ENCODE measurements at regions not wholly inside any gene's neighbourhood (a gene's known extent, or its start where the extent isn't known, plus 50 kb on each side); places are given as distances from the start of the nearest gene placed in this dataset.
"Not testable (repeated sequence)": the region's sequence is repeated elsewhere in the genome, so short reads cannot be mapped to it uniquely, and the experiment has no call there.

GRCh38 chr2:242027676-242028450, 158.3 kb downstream of the RTP5 start:
- no peak for DNase-seq (ENCODE audit: low read depth in 2 of 2)

GRCh38 chr2:242029422-242030225, 160.1 kb downstream of the RTP5 start:
- no peak for DNase-seq (ENCODE audit: low read depth in 2 of 2)

DNA sequence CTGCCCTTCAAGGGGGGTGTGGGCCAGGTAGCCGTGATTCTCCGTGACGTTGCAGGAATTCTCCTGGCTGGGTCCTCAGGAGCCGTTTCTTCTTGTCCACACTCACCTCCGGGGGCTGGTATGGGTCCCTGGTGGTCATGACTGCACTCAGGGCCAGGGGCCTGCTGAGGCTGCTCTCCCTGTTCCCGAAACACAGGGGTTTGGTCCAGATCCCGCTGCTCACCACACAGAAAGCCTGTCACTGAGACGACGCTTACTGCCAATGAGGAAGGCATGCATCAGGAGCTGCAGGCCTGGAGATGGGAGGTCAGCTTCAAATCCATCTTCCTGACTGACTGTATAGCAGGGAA, 160.7 kb downstream of the RTP5 start:
- DNase-seq (ENCODE audit: low read depth in 2 of 2) = no peak

DNA sequence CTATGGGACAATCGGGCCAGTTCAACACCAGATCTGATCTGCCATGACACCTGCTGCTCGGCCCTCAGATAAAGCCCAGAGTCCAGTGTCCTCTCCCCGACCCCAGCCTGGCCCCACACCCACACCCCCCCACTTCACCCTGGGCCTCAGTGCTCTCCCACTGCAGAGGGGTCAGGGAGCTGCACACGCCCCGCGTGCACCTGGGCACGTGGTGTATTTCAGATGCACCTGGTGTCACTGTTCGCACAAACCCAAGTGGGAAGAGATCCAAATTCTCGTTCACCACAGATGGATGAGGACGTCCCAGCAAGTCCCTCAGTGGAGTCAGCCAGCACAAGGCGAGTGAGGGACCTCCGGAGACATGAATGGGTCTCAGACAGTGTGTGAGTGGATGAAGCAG, 161.3 kb downstream of the RTP5 start:
- no peak for DNase-seq (ENCODE audit: low read depth in 2 of 2)

DNA sequence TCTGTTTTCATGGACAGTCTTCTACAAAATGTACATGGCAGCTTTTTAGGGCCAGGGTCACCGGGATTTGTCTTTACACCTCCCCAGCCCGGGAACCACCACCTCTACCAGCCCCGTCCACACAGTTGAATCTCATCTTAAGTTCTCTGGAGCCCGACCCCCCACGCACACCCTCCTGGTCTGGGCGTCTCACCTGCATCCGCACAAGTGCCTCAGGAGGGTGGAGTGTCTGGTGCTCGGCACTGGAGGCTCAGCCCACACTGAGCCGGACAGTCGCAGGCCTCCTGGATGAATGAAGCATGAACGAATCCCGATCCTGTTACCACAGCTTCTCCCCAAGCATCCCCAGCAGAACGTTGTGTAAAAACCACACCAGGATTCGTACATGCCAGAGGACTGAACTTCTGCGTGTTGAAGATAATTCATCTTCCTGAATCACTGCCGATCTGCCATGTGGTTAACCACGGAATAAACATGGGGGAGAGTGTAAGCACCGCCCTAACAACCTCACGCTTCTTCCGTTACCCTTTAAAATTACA, 162.0 kb downstream of the RTP5 start:
- peak; percentile 89 to 91 for DNase-seq (ENCODE audit: low read depth in 2 of 2)

DNA sequence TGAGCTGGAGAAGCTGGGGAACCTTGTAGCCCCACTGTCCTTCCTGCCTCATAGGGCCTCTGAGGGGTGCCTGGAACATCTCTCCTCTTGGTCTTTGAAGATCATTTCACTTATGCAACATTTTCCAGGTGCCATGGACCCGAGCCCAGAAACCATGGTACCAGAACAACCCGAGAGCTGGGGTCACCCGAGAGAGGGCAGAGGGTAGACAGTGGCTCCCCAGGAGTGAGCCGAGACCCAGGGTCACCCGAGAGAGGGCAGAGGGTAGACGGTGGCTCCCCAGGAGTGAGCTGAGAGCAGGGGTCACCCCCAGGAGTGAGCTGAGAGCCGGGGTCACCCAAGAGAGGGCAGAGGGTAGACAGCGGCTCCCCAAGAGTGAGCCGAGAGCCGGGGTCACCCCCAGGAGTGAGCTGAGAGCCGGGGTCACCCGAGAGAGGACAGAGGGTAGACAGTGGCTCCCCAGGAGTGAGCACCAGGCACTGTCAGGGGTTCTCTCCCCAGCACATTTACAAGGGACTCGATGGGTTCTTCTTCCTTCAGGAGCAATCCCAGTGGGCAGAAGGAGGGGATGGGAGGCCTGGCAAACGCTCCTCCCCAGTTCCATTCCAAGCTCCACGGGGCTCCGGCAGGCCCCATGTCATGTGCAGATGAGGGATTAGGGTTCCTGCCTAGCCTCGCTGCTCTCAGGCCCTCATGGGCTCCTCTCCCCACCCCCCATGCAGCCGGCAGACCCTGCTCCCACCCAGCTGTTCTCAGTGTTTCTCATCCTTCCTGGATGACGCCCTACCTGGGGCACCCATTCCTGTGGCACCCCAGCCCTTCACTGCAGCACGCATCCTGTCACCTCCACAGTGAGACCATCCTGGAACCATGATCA, 163.5 kb downstream of the RTP5 start:
- DNase-seq (ENCODE audit: low read depth in 2 of 2) = no peak

DNA sequence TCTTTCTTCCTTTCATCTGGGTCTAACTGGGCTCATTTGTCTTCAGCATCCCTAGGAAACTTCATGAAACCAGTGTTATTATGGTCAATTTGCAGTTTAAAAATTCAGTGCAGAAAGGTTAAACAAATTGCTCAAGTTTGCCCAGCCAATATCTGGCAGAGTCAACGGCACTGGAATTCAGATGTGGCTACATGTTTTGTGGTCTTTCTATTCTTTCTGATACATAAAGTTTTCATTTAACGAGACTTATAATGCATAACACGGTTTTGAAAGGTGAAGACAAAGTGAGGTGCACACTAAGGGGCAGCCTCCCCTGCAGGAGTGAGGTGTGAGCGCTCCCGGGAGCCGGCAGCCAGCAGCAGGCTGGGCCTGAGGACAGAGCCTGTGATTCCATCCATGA, 164.6 kb downstream of the RTP5 start:
- no peak for DNase-seq (ENCODE audit: low read depth in 2 of 2)

DNA sequence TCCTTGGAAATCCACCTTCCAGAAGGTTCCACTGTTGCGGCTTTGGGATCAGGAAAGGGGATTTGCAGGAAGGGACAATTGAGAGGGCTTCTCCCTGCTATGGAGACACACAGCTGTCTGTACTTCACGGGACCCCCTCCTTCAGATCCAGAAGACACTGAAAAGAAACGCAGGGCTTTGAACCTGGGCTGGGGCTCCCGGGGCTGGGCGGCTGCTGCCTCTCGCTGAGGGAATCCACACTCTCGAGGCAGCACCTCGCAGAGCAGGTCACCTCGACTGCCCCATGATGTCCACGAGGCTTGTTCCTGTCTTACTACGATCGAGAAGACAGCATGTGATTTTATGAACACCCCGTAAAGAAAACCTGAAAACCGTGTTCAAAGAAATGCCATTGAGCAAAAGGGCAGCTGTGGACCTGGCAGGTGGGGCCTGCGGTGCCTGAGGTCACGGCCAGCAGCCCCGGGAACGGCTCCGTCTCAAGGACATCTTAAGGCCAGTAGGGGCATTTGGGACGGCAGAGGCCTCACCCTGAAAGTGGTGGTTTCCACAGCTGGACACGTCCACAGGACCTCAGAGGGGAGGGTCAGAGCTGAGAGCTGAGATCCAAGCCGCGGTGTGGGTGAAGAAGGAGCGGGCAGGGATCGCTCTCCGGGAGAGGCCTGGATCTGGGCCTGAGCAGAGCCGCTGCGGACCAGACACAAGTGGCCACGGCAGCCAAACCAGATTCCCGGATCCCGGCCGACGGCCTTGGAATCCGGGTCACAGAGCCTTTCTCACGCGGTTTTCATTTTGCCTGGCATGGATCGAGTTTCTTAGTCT, 165.7 kb downstream of the RTP5 start:
- DNase-seq (ENCODE audit: low read depth in 2 of 2) = no peak

- DNase-seq (ENCODE audit: low read depth in 2 of 2) = no peak
Measured at GRCh38 chr2:242035858-242036652, 166.5 kb downstream of the RTP5 start.

GRCh38 chr2:242036653-242036950, 167.1 kb downstream of the RTP5 start:
- DNase-seq (ENCODE audit: low read depth in 2 of 2) = no peak

- no peak for DNase-seq (ENCODE audit: low read depth in 2 of 2)
Measured at GRCh38 chr2:242038166-242038927, 168.8 kb downstream of the RTP5 start.

DNA sequence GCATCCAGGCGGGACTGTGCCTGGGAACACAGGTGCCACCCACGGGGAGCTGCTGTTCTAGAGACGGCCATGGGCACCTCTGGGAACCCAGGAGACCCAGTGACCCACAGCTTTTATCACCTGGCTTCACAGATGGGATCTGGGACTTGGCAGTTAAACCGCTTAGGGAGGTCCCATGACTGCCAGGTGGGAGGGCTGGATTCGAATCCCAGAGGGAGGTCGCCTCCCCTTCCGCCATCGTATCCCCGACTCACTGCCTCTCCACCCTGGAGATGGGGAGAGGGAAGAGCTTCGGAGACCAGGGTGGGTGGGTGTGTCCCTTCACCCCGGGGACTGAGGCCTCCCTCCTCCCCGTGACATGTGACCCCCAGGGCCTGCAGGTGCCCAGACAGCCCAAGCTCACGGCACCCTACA, 169.4 kb downstream of the RTP5 start:
- DNase-seq (ENCODE audit: low read depth in 2 of 2) = no peak

- no peak for DNase-seq (ENCODE audit: low read depth in 2 of 2)
Measured at GRCh38 chr2:242040303-242040655, 170.8 kb downstream of the RTP5 start.

DNA sequence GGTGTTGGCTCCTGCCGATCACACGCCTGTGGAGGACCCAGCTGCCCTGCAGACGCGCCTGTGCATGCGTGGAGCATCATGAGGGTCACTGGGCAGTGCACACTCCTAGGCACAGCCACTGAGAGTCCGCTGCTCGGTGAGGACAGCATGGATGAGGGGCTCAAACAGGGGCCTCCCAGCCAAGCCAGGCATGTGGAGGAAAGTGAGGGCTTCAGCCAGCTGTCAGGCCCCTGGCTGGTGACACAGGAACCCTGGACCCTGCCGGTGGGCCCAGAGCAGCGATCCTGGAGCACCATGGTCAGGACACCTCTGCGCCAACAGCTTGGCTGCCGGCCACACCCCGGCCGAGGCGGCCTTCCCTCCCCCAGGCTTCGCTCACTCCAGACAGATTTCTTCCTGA, 171.2 kb downstream of the RTP5 start:
- DNase-seq (ENCODE audit: low read depth in 2 of 2) = no peak

- no peak for DNase-seq (ENCODE audit: low read depth in 2 of 2)
Measured at GRCh38 chr2:242041816-242042215, 172.3 kb downstream of the RTP5 start.

GRCh38 chr2:242043538-242044312, 174.2 kb downstream of the RTP5 start:
- no peak for DNase-seq (ENCODE audit: low read depth in 2 of 2)

DNA sequence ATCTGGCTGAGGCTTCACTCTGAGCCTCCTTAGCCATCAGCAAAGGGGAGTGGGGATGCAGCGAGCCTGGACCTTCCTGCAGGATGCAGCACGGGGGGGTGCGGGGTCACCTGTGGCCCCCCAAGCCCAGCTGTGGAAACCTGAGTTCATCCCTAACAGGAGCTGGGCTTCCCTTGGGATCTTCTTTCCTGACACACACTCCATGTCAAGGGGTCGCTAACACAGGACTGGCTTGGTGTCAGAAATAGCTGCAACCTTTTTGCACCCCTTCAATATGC, 174.7 kb downstream of the RTP5 start:
- no peak for DNase-seq (ENCODE audit: low read depth in 2 of 2)

DNA sequence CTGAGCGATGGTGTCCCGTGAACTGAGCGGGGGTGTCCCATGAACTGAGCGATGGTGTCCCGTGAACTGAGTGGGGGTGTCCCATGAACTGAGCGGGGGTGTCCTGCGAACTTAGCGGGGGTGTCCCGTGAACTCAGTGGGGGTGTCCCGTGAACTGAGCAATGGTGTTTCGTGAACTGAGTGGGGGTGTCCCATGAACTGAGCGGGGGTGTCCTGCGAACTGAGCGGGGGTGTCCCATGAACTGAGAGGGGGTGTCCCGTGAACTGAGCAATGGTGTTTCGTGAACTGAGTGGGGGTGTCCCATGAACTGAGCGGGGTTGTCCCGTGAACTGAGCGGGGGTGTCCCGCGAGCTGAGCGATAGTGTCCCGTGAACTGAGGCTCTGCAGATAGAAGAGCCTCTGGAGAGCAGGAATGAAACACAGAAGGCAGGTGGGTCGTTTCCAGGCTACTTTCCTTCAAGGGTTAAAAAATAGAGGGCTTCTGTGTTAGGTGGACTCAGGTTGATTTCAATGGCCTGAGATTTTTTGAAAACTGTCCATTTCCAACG, 176.1 kb downstream of the RTP5 start:
- not testable (repeated sequence) for DNase-seq (ENCODE audit: low read depth in 2 of 2)

DNA sequence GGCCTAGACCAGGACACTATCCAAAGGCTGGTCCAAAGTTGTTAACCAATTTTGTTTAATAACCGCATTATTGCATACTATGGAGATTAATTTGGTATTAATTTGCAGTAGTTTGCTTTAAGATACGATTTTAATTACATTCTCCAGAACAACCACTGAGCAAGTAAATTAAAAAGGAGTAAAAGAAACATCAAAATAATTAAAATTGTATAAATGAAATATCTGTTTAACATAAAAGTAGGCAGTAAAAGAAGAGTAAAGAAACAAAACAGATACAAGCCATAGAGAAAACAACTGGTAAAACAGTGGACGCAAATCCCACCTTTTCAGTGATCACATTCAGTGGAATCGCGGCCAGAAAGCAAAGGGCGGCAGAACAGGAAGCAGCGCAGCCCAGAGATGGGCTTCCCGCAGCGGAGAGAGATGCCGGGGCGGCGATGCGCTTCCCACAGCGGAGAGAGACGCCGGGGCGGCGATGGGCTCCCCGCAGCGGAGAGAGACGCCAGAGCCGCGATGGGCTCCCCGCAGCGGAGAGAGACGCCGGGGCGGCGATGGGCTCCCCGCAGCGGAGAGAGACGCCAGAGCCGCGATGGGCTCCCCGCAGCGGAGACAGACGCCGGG, 176.8 kb downstream of the RTP5 start:
- no peak for DNase-seq (ENCODE audit: low read depth in 2 of 2)

Measured in fibroblast of skin of left quadriceps (primary cell).